Endothelial cell of umbilical vein (primary cell): ENCODE measurements at regions not wholly inside any gene's neighbourhood (a gene's known extent, or its start where the extent isn't known, plus 50 kb on each side); places are given as distances from the start of the nearest gene placed in this dataset.

Experiments
- BruUV-seq: library from RNA; stranded (reverse); fragments of 400-500 nt; replicated peaks from 2 replicates; lab custom pipeline; 2021; lab: Mats Ljungman, UMichigan
- CTCF ChIA-PET: fragments of 300-600, 350-600 bp; sonication (Branson Sonifier 250); formaldehyde crosslinking; loops from one replicate; lab custom pipeline; 2021; ENCODE audit warnings: antibody characterized with exemption, inconsistent platforms; lab: Charles Lee
- POLR2A ChIA-PET: fragments of 300-600, 350-600 bp; sonication (Branson Sonifier 250); formaldehyde crosslinking; loops from one replicate; lab custom pipeline; 2021; ENCODE audit warnings: antibody characterized with exemption, inconsistent platforms; lab: Charles Lee
- DNase-seq: peaks from one replicate; pipeline ENCODE4 v3.0.0-alpha.2; 2011; ENCODE audit warnings: low read depth, low spot score
- FAIRE-seq: peaks from 2 replicates; lab custom pipeline; 2011; peaks lifted over from hg19 to GRCh38; lab: Jason Lieb, UNC
- H2AFZ ChIP-seq: 2 replicates; pipeline ENCODE4 v1.6.0; 2012; ENCODE audit warnings: low read depth, low read length, control low read depth, inconsistent platforms
- H3K27ac ChIP-seq: 2 replicates; pipeline ENCODE4 v1.5.1; 2011; ENCODE audit warnings: low read depth, mild to moderate bottlenecking, control low read depth, low read length, moderate library complexity; ENCODE audit not compliant: insufficient read depth
- H3K27me3 ChIP-seq, 2 experiments: 2 replicates each; pipeline versions ENCODE4 v1.6.0 to v1.6.1; 2011; ENCODE audit warnings: low read length in 2 of 2, mixed read lengths in 1 of 2; ENCODE audit not compliant: control insufficient read depth in 2 of 2, insufficient read depth in 2 of 2
- H3K36me3 ChIP-seq, 2 experiments: 2 replicates in 1 of 2; 3 replicates in 1 of 2; pipeline ENCODE4 v1.5.1; 2011; ENCODE audit warnings: low read length in 2 of 2, mild to moderate bottlenecking in 1 of 2, moderate library complexity in 1 of 2; ENCODE audit not compliant: control insufficient read depth in 2 of 2, insufficient read depth in 2 of 2; ENCODE audit errors: extremely low read depth in 1 of 2
- H3K4me1 ChIP-seq: 3 replicates; pipeline ENCODE4 v1.5.1; 2011; ENCODE audit warnings: mild to moderate bottlenecking, low read length; ENCODE audit not compliant: control insufficient read depth, insufficient read depth; ENCODE audit errors: extremely low read depth
- H3K4me2 ChIP-seq: 2 replicates; pipeline ENCODE4 v1.6.1; 2011; ENCODE audit warnings: low read length, control low read depth, mixed read lengths; ENCODE audit not compliant: insufficient read depth
- H3K4me3 ChIP-seq, 3 experiments: fragments of 200-600 bp in 1 of 3; sonication (generic), shearing (Covaris generic) in 1 of 3; replicated peaks in 1 of 3; 2 replicates each; pipeline ENCODE4 v1.5.1; 2011 to 2016; ENCODE audit warnings: control low read depth in 3 of 3, low read length in 3 of 3, mild to moderate bottlenecking in 2 of 3, inconsistent platforms in 1 of 3, low read depth in 1 of 3, moderate library complexity in 1 of 3; ENCODE audit not compliant: insufficient read depth in 1 of 3
- H3K79me2 ChIP-seq: 2 replicates; pipeline ENCODE4 v1.6.0; 2012; ENCODE audit warnings: low read length, inconsistent platforms; ENCODE audit not compliant: control insufficient read depth, insufficient read depth
- H3K9ac ChIP-seq: replicated peaks from 2 replicates; pipeline ENCODE3; 2011; ENCODE audit warnings: low read length, control low read depth; ENCODE audit not compliant: insufficient read depth; ENCODE audit errors: extremely low read depth
- H3K9me1 ChIP-seq: replicated peaks from 3 replicates; pipeline ENCODE4 v1.6.0; 2011; ENCODE audit warnings: mild to moderate bottlenecking, low read length; ENCODE audit not compliant: control insufficient read depth, insufficient read depth; ENCODE audit errors: extremely low read depth
- H3K9me3 ChIP-seq: replicated peaks from 2 replicates; pipeline ENCODE4 v1.5.1; 2012; ENCODE audit warnings: low read length, inconsistent platforms; ENCODE audit not compliant: control insufficient read depth, insufficient read depth
- H4K20me1 ChIP-seq: replicated peaks from 2 replicates; pipeline ENCODE3; 2011; ENCODE audit warnings: mild to moderate bottlenecking, low read length; ENCODE audit not compliant: control insufficient read depth, insufficient read depth; ENCODE audit errors: extremely low read depth
- EZH2 ChIP-seq: IDR thresholded peaks from 2 replicates; pipeline ENCODE4 v1.6.1; 2012; ENCODE audit warnings: borderline replicate concordance, low read depth, mild to moderate bottlenecking, moderate library complexity, low read length, inconsistent platforms; ENCODE audit not compliant: severe bottlenecking
- FOS ChIP-seq: IDR thresholded peaks from 2 replicates; pipeline ENCODE4 v1.6.1; 2011; ENCODE audit warnings: mild to moderate bottlenecking, low read length, moderate library complexity, borderline replicate concordance; ENCODE audit not compliant: insufficient read depth
- GATA2 ChIP-seq: IDR thresholded peaks from 2 replicates; pipeline ENCODE4 v1.7.0; 2011; ENCODE audit warnings: low read depth, mild to moderate bottlenecking, moderate library complexity, mixed read lengths, low read length; ENCODE audit not compliant: insufficient read length, insufficient read depth
- JUN ChIP-seq: IDR thresholded peaks from 2 replicates; pipeline ENCODE4 v1.6.1; 2011; ENCODE audit warnings: borderline replicate concordance, low read depth; ENCODE audit not compliant: insufficient read length, insufficient read depth
- MYC ChIP-seq: IDR thresholded peaks from one replicate; pipeline ENCODE4 v1.6.1; 2011; ENCODE audit warnings: mild to moderate bottlenecking, low read depth, low read length
- POLR2A ChIP-seq: IDR thresholded peaks from 2 replicates; pipeline ENCODE4 v1.6.1; 2012; ENCODE audit warnings: low read depth, mild to moderate bottlenecking, control low read depth, low read length
- POLR2AphosphoS5 ChIP-seq: IDR thresholded peaks from 2 replicates; pipeline ENCODE4 v1.6.1; 2012; ENCODE audit warnings: low read depth, mild to moderate bottlenecking, control low read depth, low read length, moderate library complexity; ENCODE audit not compliant: insufficient read depth
- dilution Hi-C: fragments of 300-500 bp; cut with MboI; formaldehyde crosslinking; loops from one replicate; pipeline ENCODE4 v1.15.0; 2019; ENCODE audit warnings: low sequenced_read_pairs; ENCODE audit not compliant: extremely low pct_ligation_motif_present
- intact Hi-C: fragments of 100-400 bp; cut with micrococcal nuclease; formaldehyde crosslinking; loops from one replicate; pipeline ENCODE4 v1.10.0; 2022
- TF ChIP-seq, protein P1 (sequence below), 2 donors: IDR thresholded peaks; 1 replicate in 1 of 2; 2 replicates in 1 of 2; pipeline ENCODE4 v1.5.1; 2011; ENCODE audit warnings: low read length in 2 of 2, mild to moderate bottlenecking in 2 of 2, moderate library complexity in 2 of 2, control low read depth in 1 of 2, inconsistent platforms in 1 of 2, low read depth in 1 of 2; ENCODE audit not compliant: insufficient read depth in 1 of 2; ENCODE audit errors: extremely low read depth in 1 of 2

DNA sequence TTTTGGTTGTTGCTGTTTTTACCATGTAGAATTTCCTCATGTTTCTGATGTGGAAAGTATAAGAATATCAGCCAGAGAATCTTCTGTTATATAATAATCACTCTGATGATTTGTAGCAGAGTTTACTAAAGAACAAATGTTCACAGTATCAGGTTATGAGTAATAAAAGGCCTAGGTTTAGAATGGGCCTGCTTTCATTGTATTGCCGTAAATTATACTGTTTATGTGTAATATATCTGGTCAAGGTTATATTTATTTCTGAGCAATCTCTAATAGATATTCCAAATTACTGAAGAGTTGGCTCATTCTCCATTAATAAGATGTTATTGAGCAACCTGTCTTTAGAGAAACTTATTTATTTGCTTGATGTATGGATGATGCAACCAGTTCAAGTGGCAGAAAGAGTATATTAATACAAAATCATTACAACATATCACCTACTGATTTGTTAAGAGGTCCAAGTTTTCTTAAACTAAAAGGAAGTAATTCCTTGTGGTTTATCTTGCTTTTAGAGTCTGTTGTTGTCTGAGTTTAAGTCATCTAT lies 649.4 kb upstream of the CXADR start:
- ChIA-PET CTCF (interaction anchor here (1.4 kb wide), 1 partner anchor 10 kb away, joined by 3 read pairs; no protein-coding TSS in a partner anchor), POLR2A (no interaction called here)
- no peak overlapping the region for H2AFZ ChIP-seq
- H3K4me1 ChIP-seq: no peaks in the 10 kb centered on the region
- H3K4me2 ChIP-seq: no peak overlapping the region
- H4K20me1 ChIP-seq: no peaks in the 10 kb centered on the region
- H3K79me2 ChIP-seq: no peaks in the 10 kb centered on the region
- TF ChIP-seq MYC: no peak
- no peak for TF ChIP-seq EZH2
- no peak for TF ChIP-seq JUN
- TF ChIP-seq POLR2AphosphoS5: no peak
- no peak for TF ChIP-seq POLR2A
- no peak for TF ChIP-seq GATA2
- TF ChIP-seq, protein P1, sequence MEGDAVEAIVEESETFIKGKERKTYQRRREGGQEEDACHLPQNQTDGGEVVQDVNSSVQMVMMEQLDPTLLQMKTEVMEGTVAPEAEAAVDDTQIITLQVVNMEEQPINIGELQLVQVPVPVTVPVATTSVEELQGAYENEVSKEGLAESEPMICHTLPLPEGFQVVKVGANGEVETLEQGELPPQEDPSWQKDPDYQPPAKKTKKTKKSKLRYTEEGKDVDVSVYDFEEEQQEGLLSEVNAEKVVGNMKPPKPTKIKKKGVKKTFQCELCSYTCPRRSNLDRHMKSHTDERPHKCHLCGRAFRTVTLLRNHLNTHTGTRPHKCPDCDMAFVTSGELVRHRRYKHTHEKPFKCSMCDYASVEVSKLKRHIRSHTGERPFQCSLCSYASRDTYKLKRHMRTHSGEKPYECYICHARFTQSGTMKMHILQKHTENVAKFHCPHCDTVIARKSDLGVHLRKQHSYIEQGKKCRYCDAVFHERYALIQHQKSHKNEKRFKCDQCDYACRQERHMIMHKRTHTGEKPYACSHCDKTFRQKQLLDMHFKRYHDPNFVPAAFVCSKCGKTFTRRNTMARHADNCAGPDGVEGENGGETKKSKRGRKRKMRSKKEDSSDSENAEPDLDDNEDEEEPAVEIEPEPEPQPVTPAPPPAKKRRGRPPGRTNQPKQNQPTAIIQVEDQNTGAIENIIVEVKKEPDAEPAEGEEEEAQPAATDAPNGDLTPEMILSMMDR (IDR thresholded peaks at IDR 0.05; ENCODE audit: extremely low read depth in 1 of 2, insufficient read depth in 1 of 2, low read depth in 1 of 2, low read length in 2 of 2): no peak
- no peak for TF ChIP-seq FOS
- H3K9me1 ChIP-seq: no peaks in the 10 kb centered on the region
- no peak for DNase-seq
- BruUV-seq: no TSS peak
- no peaks in the 10 kb centered on the region for H3K36me3 ChIP-seq
- no peaks in the 10 kb centered on the region for H3K27me3 ChIP-seq
- intact Hi-C loops: no loop called here
- H3K9ac ChIP-seq: no peak overlapping the region
- dilution Hi-C loops: no loop called here
- H3K4me3 ChIP-seq: no peak overlapping the region
- H3K9me3 ChIP-seq: no peaks in the 10 kb centered on the region
- H3K27ac ChIP-seq: no peak overlapping the region
- no peak for FAIRE-seq
